IMR-90 (cell line): ENCODE measurements at regions not wholly inside any gene's neighbourhood (a gene's known extent, or its start where the extent isn't known, plus 50 kb on each side); places are given as distances from the start of the nearest gene placed in this dataset.

Source experiments
- ATAC-seq: fragments of 200-7000 bp; cut with Tn5 transposase; 2 replicates; pipeline ENCODE4 v1.9.1; 2020; ENCODE audit warnings: low read depth, mild to moderate bottlenecking, moderate library complexity
- BruUV-seq: library from RNA; stranded (reverse); fragments of 400-500 nt; replicated peaks from 2 replicates; lab custom pipeline; 2021; lab: Mats Ljungman, UMichigan
- CTCF ChIA-PET: fragments of 300-600 bp; formaldehyde crosslinking; extraction: SDS; loops from one replicate; lab custom pipeline; 2021; ENCODE audit warnings: antibody characterized with exemption; lab: Yijun Ruan, JAX
- POLR2A ChIA-PET: fragments of 300-600 bp; sonication (Branson Sonifier 250); formaldehyde crosslinking; loops from one replicate; lab custom pipeline; 2022; ENCODE audit warnings: antibody characterized with exemption; ENCODE audit not compliant: unreplicated experiment; lab: Charles Lee
- DNase-seq: peaks from one replicate; pipeline ENCODE4 v3.0.0; 2013
- H2AFZ ChIP-seq: replicated peaks from 2 replicates; pipeline ENCODE3; 2013; ENCODE audit warnings: low read length, mild to moderate bottlenecking; ENCODE audit not compliant: poor library complexity
- H2AK5ac ChIP-seq: 2 replicates; pipeline ENCODE4 v1.6.1; 2013; ENCODE audit warnings: low read depth, low read length, inconsistent platforms
- H2AK9ac ChIP-seq: replicated peaks from 2 replicates; pipeline ENCODE3; 2013; ENCODE audit warnings: mild to moderate bottlenecking, low read depth, low read length, moderate library complexity; ENCODE audit not compliant: poor library complexity
- H2BK120ac ChIP-seq: 2 replicates; pipeline ENCODE4 v1.6.1; 2013; ENCODE audit warnings: low read depth, low read length, inconsistent platforms
- H2BK15ac ChIP-seq: 3 replicates; pipeline ENCODE4 v1.6.1; 2013; ENCODE audit warnings: low read depth, low read length, inconsistent platforms
- H2BK20ac ChIP-seq: 2 replicates; pipeline ENCODE4 v1.6.1; 2013; ENCODE audit warnings: low read depth, mild to moderate bottlenecking, inconsistent platforms, low read length, moderate library complexity
- H2BK5ac ChIP-seq: 2 replicates; pipeline ENCODE4 v1.6.1; 2013; ENCODE audit warnings: mild to moderate bottlenecking, low read depth, low read length, inconsistent platforms; ENCODE audit not compliant: poor library complexity, severe bottlenecking
- H3K14ac ChIP-seq: replicated peaks from 2 replicates; pipeline ENCODE4 v1.6.1; 2013; ENCODE audit warnings: low read depth, low read length, inconsistent platforms
- H3K18ac ChIP-seq: 2 replicates; pipeline ENCODE4 v1.6.1; 2013; ENCODE audit warnings: low read depth, low read length, control low read depth
- H3K23ac ChIP-seq: 2 replicates; pipeline ENCODE4 v1.6.1; 2013; ENCODE audit warnings: low read depth, low read length, inconsistent platforms
- H3K27ac ChIP-seq: 2 replicates; pipeline ENCODE4 v1.5.1; 2013; ENCODE audit warnings: mild to moderate bottlenecking, control low read depth, low read length; ENCODE audit not compliant: insufficient read depth
- H3K27me3 ChIP-seq: 2 replicates; pipeline ENCODE4 v1.6.1; 2013; ENCODE audit warnings: low read length; ENCODE audit not compliant: control insufficient read depth, insufficient read depth
- H3K36me3 ChIP-seq: 2 replicates; pipeline ENCODE4 v1.6.1; 2013; ENCODE audit warnings: low read length, mixed read lengths; ENCODE audit not compliant: control insufficient read depth, insufficient read depth
- H3K4ac ChIP-seq: 2 replicates; pipeline ENCODE4 v1.6.1; 2013; ENCODE audit warnings: low read depth, low read length, inconsistent platforms
- H3K4me1 ChIP-seq: 2 replicates; pipeline ENCODE4 v1.6.1; 2013; ENCODE audit warnings: low read length, mixed read lengths; ENCODE audit not compliant: control insufficient read depth, insufficient read depth
- H3K4me2 ChIP-seq: 2 replicates; pipeline ENCODE4 v1.6.1; 2013; ENCODE audit warnings: low read depth, mild to moderate bottlenecking, control low read depth, low read length, moderate library complexity
- H3K4me3 ChIP-seq: 2 replicates; pipeline ENCODE4 v1.5.1; 2013; ENCODE audit warnings: low read depth, mild to moderate bottlenecking, control low read depth, low read length, moderate library complexity; ENCODE audit not compliant: insufficient read depth
- H3K56ac ChIP-seq: 2 replicates; pipeline ENCODE4 v1.6.1; 2013; ENCODE audit warnings: low read length, inconsistent platforms; ENCODE audit not compliant: insufficient read depth; ENCODE audit errors: extremely low read depth
- H3K79me1 ChIP-seq, 2 experiments: 2 replicates each; pipeline ENCODE4 v1.6.1; 2013; ENCODE audit warnings: low read length in 2 of 2, inconsistent platforms in 1 of 2, low read depth in 1 of 2
- H3K9ac ChIP-seq: 2 replicates; pipeline ENCODE4 v1.6.1; 2013; ENCODE audit warnings: low read depth, low read length, control low read depth
- H3K9me1 ChIP-seq: 2 replicates; pipeline ENCODE4 v1.6.1; 2013; ENCODE audit warnings: low read length, inconsistent platforms; ENCODE audit not compliant: insufficient read depth
- H3K9me3 ChIP-seq: 2 replicates; pipeline ENCODE4 v1.6.1; 2013; ENCODE audit warnings: low read length; ENCODE audit not compliant: control insufficient read depth, insufficient read depth
- H4K20me1 ChIP-seq: 2 replicates; pipeline ENCODE4 v1.6.1; 2013; ENCODE audit warnings: low read length, inconsistent platforms; ENCODE audit not compliant: insufficient read depth
- H4K5ac ChIP-seq: 2 replicates; pipeline ENCODE4 v1.6.1; 2013; ENCODE audit warnings: mild to moderate bottlenecking, low read depth, low read length, control low read depth
- H4K8ac ChIP-seq, 2 experiments: 2 replicates each; pipeline ENCODE4 v1.6.1; 2013; ENCODE audit warnings: low read depth in 2 of 2, low read length in 2 of 2, control low read depth in 1 of 2, inconsistent platforms in 1 of 2
- H4K91ac ChIP-seq: 2 replicates; pipeline ENCODE4 v1.6.1; 2013; ENCODE audit warnings: low read depth, low read length, inconsistent platforms; ENCODE audit not compliant: insufficient read depth
- BHLHE40 ChIP-seq: fragments of 150-350 bp; IDR thresholded peaks from 2 replicates; pipeline ENCODE4 v1.6.1; 2016; ENCODE audit warnings: mild to moderate bottlenecking, low read depth, low read length
- CEBPB ChIP-seq: IDR thresholded peaks from 2 replicates; pipeline ENCODE4 v1.6.1; 2012; ENCODE audit warnings: low read depth, low read length, improper control_type of control experiment
- CHD1 ChIP-seq: IDR thresholded peaks from 2 replicates; pipeline ENCODE4 v1.6.1; 2012; ENCODE audit warnings: low read depth, low read length, improper control_type of control experiment
- CTCF ChIP-seq: conservative IDR thresholded peaks from 2 replicates; pipeline ENCODE4 v1.5.1; 2012; ENCODE audit warnings: mild to moderate bottlenecking, low read depth, low read length, improper control_type of control experiment
- ELK1 ChIP-seq: fragments of 150-350 bp; IDR thresholded peaks from 2 replicates; pipeline ENCODE4 v1.6.1; 2016; ENCODE audit warnings: low read depth, mild to moderate bottlenecking, low read length, moderate library complexity, borderline replicate concordance
- FOS ChIP-seq: fragments of 150-350 bp; IDR thresholded peaks from 2 replicates; pipeline ENCODE4 v1.6.1; 2016; ENCODE audit warnings: low read depth, low read length
- MAFK ChIP-seq: IDR thresholded peaks from 2 replicates; pipeline ENCODE4 v1.6.1; 2012; ENCODE audit warnings: low read depth, low read length, improper control_type of control experiment
- MAZ ChIP-seq: IDR thresholded peaks from 2 replicates; pipeline ENCODE4 v1.6.1; 2012; ENCODE audit warnings: low read depth, mild to moderate bottlenecking, low read length, improper control_type of control experiment, moderate library complexity, borderline replicate concordance
- MXI1 ChIP-seq: IDR thresholded peaks from 2 replicates; pipeline ENCODE4 v1.6.1; 2012; ENCODE audit warnings: low read depth, mild to moderate bottlenecking, low read length, moderate library complexity, borderline replicate concordance
- NFE2L2 ChIP-seq: fragments of 150-350 bp; IDR thresholded peaks from 2 replicates; pipeline ENCODE4 v1.6.1; 2016; ENCODE audit warnings: low read depth, mild to moderate bottlenecking, low read length
- POLR2A ChIP-seq: IDR thresholded peaks from 2 replicates; pipeline ENCODE4 v1.6.1; 2012; ENCODE audit warnings: mild to moderate bottlenecking, low read depth, low read length
- RAD21 ChIP-seq: IDR thresholded peaks from 2 replicates; pipeline ENCODE4 v1.6.1; 2012; ENCODE audit warnings: low read length, improper control_type of control experiment
- RCOR1 ChIP-seq: IDR thresholded peaks from 2 replicates; pipeline ENCODE4 v1.6.1; 2012; ENCODE audit warnings: mild to moderate bottlenecking, low read length, improper control_type of control experiment; ENCODE audit not compliant: insufficient replicate concordance
- RFX5 ChIP-seq: IDR thresholded peaks from 2 replicates; pipeline ENCODE4 v1.8.0; 2012; ENCODE audit warnings: low read depth, mild to moderate bottlenecking, low read length, moderate library complexity
- SMC3 ChIP-seq: fragments of 150-350 bp; IDR thresholded peaks from 2 replicates; pipeline ENCODE4 v1.6.1; 2016; ENCODE audit warnings: low read depth, mild to moderate bottlenecking, antibody characterized with exemption, low read length, moderate library complexity
- USF2 ChIP-seq: fragments of 150-350 bp; IDR thresholded peaks from 2 replicates; pipeline ENCODE4 v1.6.1; 2017; ENCODE audit warnings: mild to moderate bottlenecking, antibody characterized with exemption, low read length, low read depth
- WGBS, 2 experiments: methylation state at CpG; one replicate each; pipeline versions ENCODE4 v1.1.5 to v1.1.7; 2013; ENCODE audit warnings: missing lambda C conversion rate in 2 of 2; ENCODE audit not compliant: insufficient read length in 1 of 2; ENCODE audit errors: extremely low coverage in 2 of 2; 5-methylcytosine and 5-hydroxymethylcytosine counted together
- dilution Hi-C: fragments of 300-500 bp; cut with HindIII; formaldehyde crosslinking; loops from one replicate; pipeline ENCODE4 v1.14.3; 2018; ENCODE audit warnings: low sequenced_read_pairs; ENCODE audit not compliant: unreplicated experiment
- in situ Hi-C: fragments of 300-500 bp; cut with MboI; formaldehyde crosslinking; loops from 3 replicates; pipeline ENCODE4 v1.14.3; 2019; ENCODE audit warnings: low sequenced_read_pairs, inconsistent platforms, mixed read lengths
- intact Hi-C: fragments of 100-400 bp; cut with micrococcal nuclease; formaldehyde crosslinking; loops from 2 replicates; pipeline ENCODE4 v1.10.0; 2022

GRCh38 chr3:117545484-117545883 lies 835.9 kb downstream of the TUSC7 start:
- no peak for TF ChIP-seq RAD21
- no peak for TF ChIP-seq RCOR1
- no peak for TF ChIP-seq RFX5
- no peak for TF ChIP-seq CEBPB
- TF ChIP-seq CHD1 = no peak
- TF ChIP-seq FOS = no peak
- no peak for TF ChIP-seq MAZ
- no peak for TF ChIP-seq SMC3
- TF ChIP-seq MAFK = no peak
- TF ChIP-seq BHLHE40 = no peak
- no peak for TF ChIP-seq ELK1
- no peak for TF ChIP-seq CTCF
- TF ChIP-seq POLR2A = no peak
- TF ChIP-seq USF2 = no peak
- no peak for TF ChIP-seq MXI1
- no peak for TF ChIP-seq NFE2L2
- H3K56ac ChIP-seq = no peak overlapping the region
- DNase-seq = no peak
- H2BK15ac ChIP-seq = no peak overlapping the region
- intact Hi-C loops = loop anchor here (5.0 kb wide), 2 partner anchors 172 to 452 kb away; no protein-coding TSS in a partner anchor
- no peak overlapping the region for H4K91ac ChIP-seq
- H3K23ac ChIP-seq = no peak overlapping the region
- peaks cover 11% of the 10 kb centered on the region for H3K4me1 ChIP-seq
- ATAC-seq = no peak
- H2BK120ac ChIP-seq = no peak overlapping the region
- no peak overlapping the region for H2BK5ac ChIP-seq
- no peak overlapping the region for H2AK9ac ChIP-seq
- H3K4ac ChIP-seq = no peak overlapping the region
- no peak overlapping the region for H3K4me2 ChIP-seq
- 0 out of 4 replicates have a peak overlapping the region, but pooled peaks of 1 of the 2 experiments have one; percentile 8 for H4K8ac ChIP-seq
- H3K36me3 ChIP-seq = no peaks in the 10 kb centered on the region
- dilution Hi-C loops = no loop called here
- no peak overlapping the region for H3K9ac ChIP-seq
- no peak overlapping the region for H3K14ac ChIP-seq
- H4K20me1 ChIP-seq = no peaks in the 10 kb centered on the region
- no TSS peak for BruUV-seq
- no peaks in the 10 kb centered on the region for H3K9me3 ChIP-seq
- H3K79me1 ChIP-seq = no peaks in the 10 kb centered on the region
- H3K9me1 ChIP-seq = peaks cover 4% of the 10 kb centered on the region; the same call in 1 of the 2 replicates
- H3K27me3 ChIP-seq = no peaks in the 10 kb centered on the region
- WGBS, 2 experiments = no CpG with 5 or more reads among the region's 4 CpGs
- H3K27ac ChIP-seq = no peak overlapping the region
- H2AFZ ChIP-seq = no peak overlapping the region
- H2AK5ac ChIP-seq = no peak overlapping the region
- H3K18ac ChIP-seq = no peak overlapping the region
- in situ Hi-C loops = loop anchor here (25.0 kb wide), 1 partner anchor 508 kb away; no protein-coding TSS in a partner anchor
- H2BK20ac ChIP-seq = no peak overlapping the region
- ChIA-PET CTCF (no interaction called here), POLR2A (no interaction called here)
- no peak overlapping the region for H3K4me3 ChIP-seq
- peak overlapping the region; percentile 54; the same call in 1 of the 2 replicates for H4K5ac ChIP-seq
